Neutrophil (primary cell): ENCODE measurements at regions not wholly inside any gene's neighbourhood (a gene's known extent, or its start where the extent isn't known, plus 50 kb on each side); places are given as distances from the start of the nearest gene placed in this dataset.

Source experiments
- H3K27ac ChIP-seq: fragments of 200-600 bp; sonication (generic); 2 replicates; pipeline ENCODE4 v1.5.1; 2016; ENCODE audit warnings: mild to moderate bottlenecking, moderate library complexity
- H3K27me3 ChIP-seq: fragments of 200-600 bp; sonication (generic); 2 replicates; pipeline ENCODE4 v1.6.0; 2016; ENCODE audit warnings: mild to moderate bottlenecking
- H3K36me3 ChIP-seq: fragments of 200-600 bp; sonication (generic); 2 replicates; pipeline ENCODE4 v1.5.1; 2017
- H3K4me1 ChIP-seq, 2 experiments: fragments of 200-600 bp in 1 of 2; sonication (generic) in 1 of 2; 1 replicate in 1 of 2; 2 replicates in 1 of 2; pipeline versions ENCODE4 v1.5.1 to v1.6.1; 2013 to 2016; ENCODE audit warnings: low read depth in 1 of 2, low read length in 1 of 2, mild to moderate bottlenecking in 1 of 2, moderate library complexity in 1 of 2; ENCODE audit not compliant: control insufficient read depth in 1 of 2, insufficient read depth in 1 of 2
- H3K4me3 ChIP-seq, 2 experiments: fragments of 200-600 bp in 1 of 2; sonication (generic) in 1 of 2; 1 replicate in 1 of 2; 2 replicates in 1 of 2; pipeline ENCODE4 v1.5.1; 2013 to 2016; ENCODE audit warnings: low read depth in 1 of 2, low read length in 1 of 2, mild to moderate bottlenecking in 1 of 2, moderate library complexity in 1 of 2
- H3K9me3 ChIP-seq: fragments of 200-600 bp; sonication (generic); 2 replicates; pipeline ENCODE4 v1.5.1; 2016
- TF ChIP-seq, protein P1 (sequence below): fragments of 200-600 bp; sonication (generic); IDR thresholded peaks from 2 replicates; pipeline ENCODE4 v1.5.1; 2016; ENCODE audit warnings: antibody characterized with exemption

GRCh38 chr9:75691408-75691807 is 199.1 kb upstream of the PCSK5 start:
- TF ChIP-seq, protein P1, sequence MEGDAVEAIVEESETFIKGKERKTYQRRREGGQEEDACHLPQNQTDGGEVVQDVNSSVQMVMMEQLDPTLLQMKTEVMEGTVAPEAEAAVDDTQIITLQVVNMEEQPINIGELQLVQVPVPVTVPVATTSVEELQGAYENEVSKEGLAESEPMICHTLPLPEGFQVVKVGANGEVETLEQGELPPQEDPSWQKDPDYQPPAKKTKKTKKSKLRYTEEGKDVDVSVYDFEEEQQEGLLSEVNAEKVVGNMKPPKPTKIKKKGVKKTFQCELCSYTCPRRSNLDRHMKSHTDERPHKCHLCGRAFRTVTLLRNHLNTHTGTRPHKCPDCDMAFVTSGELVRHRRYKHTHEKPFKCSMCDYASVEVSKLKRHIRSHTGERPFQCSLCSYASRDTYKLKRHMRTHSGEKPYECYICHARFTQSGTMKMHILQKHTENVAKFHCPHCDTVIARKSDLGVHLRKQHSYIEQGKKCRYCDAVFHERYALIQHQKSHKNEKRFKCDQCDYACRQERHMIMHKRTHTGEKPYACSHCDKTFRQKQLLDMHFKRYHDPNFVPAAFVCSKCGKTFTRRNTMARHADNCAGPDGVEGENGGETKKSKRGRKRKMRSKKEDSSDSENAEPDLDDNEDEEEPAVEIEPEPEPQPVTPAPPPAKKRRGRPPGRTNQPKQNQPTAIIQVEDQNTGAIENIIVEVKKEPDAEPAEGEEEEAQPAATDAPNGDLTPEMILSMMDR: no peak
- H3K4me3 ChIP-seq: no peak overlapping the region

DNA sequence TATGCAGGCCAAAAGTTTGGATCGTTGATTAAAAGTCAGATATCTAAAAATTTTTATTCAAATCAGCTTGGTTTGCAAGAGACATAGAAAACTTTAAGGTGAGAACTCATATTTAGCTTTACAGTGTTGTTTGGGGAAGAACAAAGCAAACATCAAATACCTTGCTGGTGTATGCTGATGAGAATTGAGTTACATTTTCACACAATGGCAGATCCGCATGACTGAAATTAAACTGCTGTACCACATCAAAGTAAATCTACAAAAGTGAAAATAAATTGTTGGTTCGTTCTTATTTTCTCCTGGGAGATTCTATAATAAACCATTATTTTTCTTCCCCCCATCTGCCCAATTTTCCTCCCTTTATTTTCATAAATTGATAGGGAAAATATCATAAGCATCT is 198.2 kb upstream of the PCSK5 start:
- Histone ChIP-seq H3K4me1 (no peaks in the 10 kb centered on the region), H3K4me3 (no peak overlapping the region), H3K27ac (no peak overlapping the region), H3K9me3 (no peaks in the 10 kb centered on the region), H3K36me3 (no peaks in the 10 kb centered on the region), H3K27me3 (no peaks in the 10 kb centered on the region)
- TF ChIP-seq, protein P1: no peak

More at GRCh38 chr9:75691408-75691807, 199.1 kb upstream of the PCSK5 start:
- Histone ChIP-seq H3K36me3 (no peaks in the 10 kb centered on the region), H3K9me3 (no peaks in the 10 kb centered on the region), H3K27ac (no peak overlapping the region), H3K27me3 (no peaks in the 10 kb centered on the region), H3K4me1 (no peaks in the 10 kb centered on the region)

GRCh38 chr9:75695921-75696320 is 194.6 kb upstream of the PCSK5 start:
- no peaks in the 10 kb centered on the region for H3K9me3 ChIP-seq
- no peaks in the 10 kb centered on the region for H3K36me3 ChIP-seq
- TF ChIP-seq, protein P1: no peak
- no peaks in the 10 kb centered on the region for H3K27me3 ChIP-seq
- no peak overlapping the region for H3K4me3 ChIP-seq
- H3K4me1 ChIP-seq: no peaks in the 10 kb centered on the region
- H3K27ac ChIP-seq: no peak overlapping the region

DNA sequence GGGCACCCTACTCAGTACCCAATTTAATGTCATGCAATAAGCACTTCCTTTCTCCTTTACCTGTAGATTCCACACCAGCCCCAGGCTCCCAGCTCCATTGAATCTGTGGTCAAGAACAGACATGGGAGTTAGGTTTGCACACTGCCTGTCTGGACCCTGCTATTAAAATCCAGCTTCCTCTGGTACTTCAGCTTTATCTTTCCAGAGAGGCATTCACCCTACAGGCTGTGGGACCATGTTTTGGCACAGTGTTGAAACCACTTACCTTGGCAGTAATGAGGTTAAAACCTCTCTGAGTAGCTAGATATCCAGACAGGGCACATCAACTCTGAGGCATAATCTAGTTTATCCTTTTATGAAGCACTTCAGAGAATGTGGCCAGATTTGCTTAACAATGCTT is 191.5 kb upstream of the PCSK5 start:
- TF ChIP-seq, protein P1: no peak
- no peaks in the 10 kb centered on the region for H3K9me3 ChIP-seq

DNA sequence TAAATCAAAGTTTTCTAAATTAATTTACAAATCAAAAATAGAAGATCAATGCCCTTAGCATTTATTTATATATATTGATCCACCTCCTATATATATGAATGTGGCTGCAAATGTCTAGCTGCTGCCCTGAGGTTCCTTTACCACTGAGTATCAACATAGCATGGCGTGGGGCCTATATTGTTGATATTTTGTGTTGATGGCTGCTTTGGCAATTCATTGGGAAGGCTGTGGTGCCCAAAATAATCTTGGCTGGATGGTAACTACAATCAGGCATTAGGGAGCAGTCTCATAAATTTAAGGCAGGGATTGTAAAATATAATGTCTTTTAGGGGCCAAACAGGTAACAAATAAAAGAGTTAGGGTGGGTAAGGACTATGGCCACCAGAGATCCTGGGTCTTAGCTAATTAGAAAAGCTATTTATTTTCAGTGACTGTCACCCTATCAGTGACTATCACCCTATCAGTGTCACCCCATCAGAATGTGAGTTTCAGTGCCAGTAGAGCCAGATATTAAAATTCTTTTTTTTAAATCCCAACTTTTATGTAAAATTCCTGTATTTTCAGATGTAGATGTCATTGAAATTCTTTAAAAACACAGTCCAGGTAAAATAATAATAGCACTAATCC is 190.7 kb upstream of the PCSK5 start:
- TF ChIP-seq, protein P1: no peak
- H3K36me3 ChIP-seq: no peaks in the 10 kb centered on the region
- no peak overlapping the region for H3K27ac ChIP-seq
- H3K9me3 ChIP-seq: no peaks in the 10 kb centered on the region
- H3K4me1 ChIP-seq: no peaks in the 10 kb centered on the region
- no peak overlapping the region for H3K4me3 ChIP-seq
- no peaks in the 10 kb centered on the region for H3K27me3 ChIP-seq

More for the DNA sequence above, 191.5 kb upstream of the PCSK5 start:
- Histone ChIP-seq H3K4me1 (no peaks in the 10 kb centered on the region), H3K36me3 (no peaks in the 10 kb centered on the region), H3K27me3 (no peaks in the 10 kb centered on the region), H3K27ac (no peak overlapping the region), H3K4me3 (no peak overlapping the region)
